ENCODE measurements at regions not wholly inside any gene's neighbourhood (a gene's known extent, or its start where the extent isn't known, plus 50 kb on each side); places are given as distances from the start of the nearest gene placed in this dataset.

GRCh38 chr2:145777914-145778313, 1258.0 kb upstream of the ZEB2 start:
- no peak for DNase-seq (ENCODE audit: low read depth)

- DNase-seq (ENCODE audit: low read depth), result peak; percentile 13
Observed at GRCh38 chr2:145777297-145777696, 1257.4 kb upstream of the ZEB2 start.

GRCh38 chr2:145775591-145775990, 1255.7 kb upstream of the ZEB2 start:
- DNase-seq (ENCODE audit: low read depth), result no peak

- DNase-seq (ENCODE audit: low read depth), result no peak
Observed at GRCh38 chr2:145771525-145771924, 1251.6 kb upstream of the ZEB2 start.

GRCh38 chr2:145769011-145769716, 1249.2 kb upstream of the ZEB2 start:
- DNase-seq (ENCODE audit: low read depth), result no peak

- DNase-seq (ENCODE audit: low read depth), result no peak
Observed at GRCh38 chr2:145765874-145766273, 1246.0 kb upstream of the ZEB2 start.

GRCh38 chr2:145764631-145765030, 1244.7 kb upstream of the ZEB2 start:
- DNase-seq (ENCODE audit: low read depth), result no peak

GRCh38 chr2:145760781-145761649, 1241.1 kb upstream of the ZEB2 start:
- DNase-seq (ENCODE audit: low read depth), result peak; percentile 50

- no peak for DNase-seq (ENCODE audit: low read depth)
Observed at GRCh38 chr2:145759228-145759915, 1239.5 kb upstream of the ZEB2 start.

- DNase-seq (ENCODE audit: low read depth), result no peak
Observed at GRCh38 chr2:145757503-145758246, 1237.8 kb upstream of the ZEB2 start.

- DNase-seq (ENCODE audit: low read depth), result no peak
Observed at GRCh38 chr2:145755019-145755837, 1235.3 kb upstream of the ZEB2 start.

- DNase-seq (ENCODE audit: low read depth), result no peak
Observed at GRCh38 chr2:145753966-145754365, 1234.0 kb upstream of the ZEB2 start.

GRCh38 chr2:145753041-145753608, 1233.2 kb upstream of the ZEB2 start:
- DNase-seq (ENCODE audit: low read depth), result no peak

- DNase-seq (ENCODE audit: low read depth), result peak; percentile 50
Observed at GRCh38 chr2:145752091-145752806, 1232.3 kb upstream of the ZEB2 start.

- DNase-seq (ENCODE audit: low read depth), result no peak
Observed at GRCh38 chr2:145751629-145752028, 1231.7 kb upstream of the ZEB2 start.

- no peak for DNase-seq (ENCODE audit: low read depth)
Observed at GRCh38 chr2:145751155-145751554, 1231.2 kb upstream of the ZEB2 start.

- no peak for DNase-seq (ENCODE audit: low read depth)
Observed at GRCh38 chr2:145750612-145751011, 1230.7 kb upstream of the ZEB2 start.

GRCh38 chr2:145750144-145750543, 1230.2 kb upstream of the ZEB2 start:
- no peak for DNase-seq (ENCODE audit: low read depth)

GRCh38 chr2:145749556-145749955, 1229.6 kb upstream of the ZEB2 start:
- no peak for DNase-seq (ENCODE audit: low read depth)

GRCh38 chr2:145748927-145749326, 1229.0 kb upstream of the ZEB2 start:
- no peak for DNase-seq (ENCODE audit: low read depth)
